Fibroblast of lung (primary cell): ENCODE measurements at regions not wholly inside any gene's neighbourhood (a gene's known extent, or its start where the extent isn't known, plus 50 kb on each side); places are given as distances from the start of the nearest gene placed in this dataset.

Experiments used
- DNase-seq, 2 donors: peaks; one replicate each; pipeline versions ENCODE4 v3.0.0 to v3.0.0-alpha.2; 2010; ENCODE audit warnings: low read depth in 2 of 2
- H2AFZ ChIP-seq: 2 replicates; pipeline ENCODE4 v1.5.1; 2012; ENCODE audit warnings: low read length, control low read depth, inconsistent platforms
- H3K27ac ChIP-seq: 2 replicates; pipeline ENCODE4 v1.5.1; 2011; ENCODE audit warnings: low read length, control low read depth; ENCODE audit not compliant: insufficient read depth
- H3K27me3 ChIP-seq: 2 replicates; pipeline ENCODE4 v1.5.1; 2011; ENCODE audit warnings: mild to moderate bottlenecking, low read length; ENCODE audit not compliant: control insufficient read depth, insufficient read depth
- H3K36me3 ChIP-seq: 2 replicates; pipeline ENCODE4 v1.5.1; 2011; ENCODE audit warnings: low read length; ENCODE audit not compliant: control insufficient read depth, insufficient read depth
- H3K4me1 ChIP-seq: 2 replicates; pipeline ENCODE4 v1.5.1; 2011; ENCODE audit warnings: low read length; ENCODE audit not compliant: control insufficient read depth, insufficient read depth; ENCODE audit errors: extremely low read depth
- H3K4me2 ChIP-seq: 2 replicates; pipeline ENCODE4 v1.5.1; 2011; ENCODE audit warnings: low read length, control low read depth; ENCODE audit not compliant: insufficient read depth; ENCODE audit errors: extremely low read depth
- H3K4me3 ChIP-seq, 4 experiments: fragments of 200-600 bp in 1 of 4; sonication (generic) in 1 of 4; replicated peaks in 1 of 4; 2 replicates each; pipeline ENCODE4 v1.5.1; 2011 to 2016; ENCODE audit warnings: low read length in 4 of 4, low read depth in 3 of 4, mild to moderate bottlenecking in 3 of 4, control low read depth in 2 of 4, inconsistent platforms in 1 of 4, mixed read lengths in 1 of 4; ENCODE audit not compliant: insufficient read depth in 1 of 4; ENCODE audit errors: control extremely low read depth in 1 of 4
- H3K79me2 ChIP-seq: 2 replicates; pipeline ENCODE4 v1.5.1; 2012; ENCODE audit warnings: mild to moderate bottlenecking, low read length, inconsistent platforms; ENCODE audit not compliant: control insufficient read depth, insufficient read depth
- H3K9ac ChIP-seq: 2 replicates; pipeline ENCODE4 v1.5.1; 2011; ENCODE audit warnings: mild to moderate bottlenecking, low read length, control low read depth; ENCODE audit not compliant: insufficient read depth
- H3K9me3 ChIP-seq: 2 replicates; pipeline ENCODE4 v1.5.1; 2012; ENCODE audit warnings: low read depth, low read length; ENCODE audit not compliant: control insufficient read depth, insufficient read depth
- H4K20me1 ChIP-seq: 2 replicates; pipeline ENCODE4 v1.5.1; 2011; ENCODE audit warnings: low read length; ENCODE audit not compliant: control insufficient read depth, insufficient read depth; ENCODE audit errors: extremely low read depth
- EZH2 ChIP-seq: IDR thresholded peaks from 2 replicates; pipeline ENCODE4 v1.5.1; 2012; ENCODE audit warnings: low read length, control low read depth, mild to moderate bottlenecking; ENCODE audit errors: missing control alignments
- TF ChIP-seq, protein P1 (sequence below), 2 donors: IDR thresholded peaks in 1 of 2; conservative IDR thresholded peaks in 1 of 2; 1 replicate in 1 of 2; 2 replicates in 1 of 2; pipeline ENCODE4 v1.5.1; 2011 to 2012; ENCODE audit warnings: low read length in 2 of 2, control low read depth in 1 of 2, inconsistent platforms in 1 of 2, low read depth in 1 of 2, mild to moderate bottlenecking in 1 of 2

- Histone ChIP-seq H3K27me3 (no peaks in the 10 kb centered on the region), H3K9ac (no peak overlapping the region), H4K20me1 (no peaks in the 10 kb centered on the region), H3K4me2 (no peak overlapping the region), H2AFZ (no peak overlapping the region), H3K4me3 (no peak overlapping the region), H3K36me3 (no peaks in the 10 kb centered on the region), H3K27ac (no peak overlapping the region), H3K9me3 (no peaks in the 10 kb centered on the region), H3K79me2 (no peaks in the 10 kb centered on the region), H3K4me1 (no peaks in the 10 kb centered on the region)
- DNase-seq: no peak
- TF ChIP-seq EZH2: no peak
- TF ChIP-seq, protein P1, sequence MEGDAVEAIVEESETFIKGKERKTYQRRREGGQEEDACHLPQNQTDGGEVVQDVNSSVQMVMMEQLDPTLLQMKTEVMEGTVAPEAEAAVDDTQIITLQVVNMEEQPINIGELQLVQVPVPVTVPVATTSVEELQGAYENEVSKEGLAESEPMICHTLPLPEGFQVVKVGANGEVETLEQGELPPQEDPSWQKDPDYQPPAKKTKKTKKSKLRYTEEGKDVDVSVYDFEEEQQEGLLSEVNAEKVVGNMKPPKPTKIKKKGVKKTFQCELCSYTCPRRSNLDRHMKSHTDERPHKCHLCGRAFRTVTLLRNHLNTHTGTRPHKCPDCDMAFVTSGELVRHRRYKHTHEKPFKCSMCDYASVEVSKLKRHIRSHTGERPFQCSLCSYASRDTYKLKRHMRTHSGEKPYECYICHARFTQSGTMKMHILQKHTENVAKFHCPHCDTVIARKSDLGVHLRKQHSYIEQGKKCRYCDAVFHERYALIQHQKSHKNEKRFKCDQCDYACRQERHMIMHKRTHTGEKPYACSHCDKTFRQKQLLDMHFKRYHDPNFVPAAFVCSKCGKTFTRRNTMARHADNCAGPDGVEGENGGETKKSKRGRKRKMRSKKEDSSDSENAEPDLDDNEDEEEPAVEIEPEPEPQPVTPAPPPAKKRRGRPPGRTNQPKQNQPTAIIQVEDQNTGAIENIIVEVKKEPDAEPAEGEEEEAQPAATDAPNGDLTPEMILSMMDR (conservative IDR thresholded peaks at IDR 0.05 in 1 of 2, IDR thresholded peaks at IDR 0.05 in 1 of 2; ENCODE audit: low read depth in 1 of 2, low read length in 2 of 2): no peak
Observed at GRCh38 chr19:30276883-30277280, 95.3 kb upstream of the ZNF536 start.

- Histone ChIP-seq H3K4me3 (no peak overlapping the region), H3K9me3 (no peaks in the 10 kb centered on the region), H3K4me1 (no peaks in the 10 kb centered on the region), H3K27me3 (no peaks in the 10 kb centered on the region), H3K27ac (no peak overlapping the region), H4K20me1 (no peaks in the 10 kb centered on the region), H2AFZ (no peak overlapping the region), H3K79me2 (no peaks in the 10 kb centered on the region), H3K4me2 (no peak overlapping the region), H3K36me3 (no peaks in the 10 kb centered on the region), H3K9ac (no peak overlapping the region)
- TF ChIP-seq, protein P1 (conservative IDR thresholded peaks at IDR 0.05 in 1 of 2, IDR thresholded peaks at IDR 0.05 in 1 of 2; ENCODE audit: low read depth in 1 of 2, low read length in 2 of 2): no peak
- no peak for TF ChIP-seq EZH2
- DNase-seq: no peak
Observed at GRCh38 chr19:30277941-30278881, 94.0 kb upstream of the ZNF536 start.

GRCh38 chr19:30278882-30279254, 93.3 kb upstream of the ZNF536 start:
- Histone ChIP-seq H4K20me1 (no peaks in the 10 kb centered on the region), H3K27me3 (no peaks in the 10 kb centered on the region), H3K4me3 (no peak overlapping the region), H3K9ac (no peak overlapping the region), H3K27ac (no peak overlapping the region), H3K4me2 (no peak overlapping the region), H3K4me1 (no peaks in the 10 kb centered on the region), H3K9me3 (no peaks in the 10 kb centered on the region), H2AFZ (no peak overlapping the region), H3K36me3 (no peaks in the 10 kb centered on the region), H3K79me2 (no peaks in the 10 kb centered on the region)
- no peak for TF ChIP-seq EZH2
- TF ChIP-seq, protein P1 (conservative IDR thresholded peaks at IDR 0.05 in 1 of 2, IDR thresholded peaks at IDR 0.05 in 1 of 2; ENCODE audit: low read depth in 1 of 2, low read length in 2 of 2): no peak
- DNase-seq: no peak
